HG03097 (cell line): ENCODE measurements at regions not wholly inside any gene's neighbourhood (a gene's known extent, or its start where the extent isn't known, plus 50 kb on each side); places are given as distances from the start of the nearest gene placed in this dataset.

ENCODE experiments used
- ATAC-seq: cut with Tn5 transposase; IDR thresholded peaks from one replicate; pipeline ENCODE4 v1.9.1; 2021; ENCODE audit not compliant: unreplicated experiment, low FRiP score

DNA sequence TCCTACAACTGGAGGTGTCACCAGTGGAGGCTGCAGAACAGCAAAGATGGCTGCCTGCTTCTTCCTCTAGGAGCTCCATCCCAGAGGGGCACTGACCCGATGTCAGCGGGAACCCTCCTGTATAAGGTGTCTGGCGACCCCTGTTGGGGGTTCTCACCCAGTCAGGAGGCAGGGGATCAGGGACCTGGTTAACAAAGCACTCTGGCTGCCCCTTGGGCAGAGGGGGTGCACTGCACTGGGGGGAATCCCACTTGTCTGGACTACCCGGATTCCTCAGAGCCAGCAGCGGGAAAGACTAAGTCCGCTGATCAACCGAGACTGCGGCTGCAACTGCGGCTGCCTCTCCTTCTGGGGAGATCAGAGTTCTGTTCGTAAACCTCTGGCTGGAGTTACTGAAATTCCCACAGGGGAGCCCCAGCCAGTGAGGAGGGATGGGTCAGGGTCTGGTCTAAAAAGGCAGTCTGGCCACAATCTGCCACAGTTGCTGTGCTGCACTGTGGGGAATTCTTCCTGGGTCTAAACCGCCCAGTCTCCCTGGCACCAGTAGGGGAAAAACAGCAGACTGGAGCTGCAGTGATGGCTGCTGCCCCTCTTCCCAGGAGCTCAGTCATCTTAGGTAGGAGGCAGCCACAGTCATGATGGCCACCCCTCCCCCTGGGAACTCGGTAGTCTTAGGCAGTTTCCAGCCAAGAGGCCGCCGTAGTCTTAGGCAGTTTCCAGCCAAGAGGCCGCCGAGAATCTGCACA lies 213.4 kb downstream of the CYB561 start:
- ATAC-seq = no peak

- no peak for ATAC-seq
Measured at GRCh38 chr17:63240106-63240505, 206.0 kb downstream of the CYB561 start.

- ATAC-seq = no peak
Measured at GRCh38 chr17:63246344-63246743, 199.8 kb downstream of the CYB561 start.

GRCh38 chr17:63247706-63248105 lies 198.4 kb downstream of the CYB561 start:
- no peak for ATAC-seq

- ATAC-seq = no peak
Measured at GRCh38 chr17:63249256-63250004, 196.7 kb downstream of the CYB561 start.

DNA sequence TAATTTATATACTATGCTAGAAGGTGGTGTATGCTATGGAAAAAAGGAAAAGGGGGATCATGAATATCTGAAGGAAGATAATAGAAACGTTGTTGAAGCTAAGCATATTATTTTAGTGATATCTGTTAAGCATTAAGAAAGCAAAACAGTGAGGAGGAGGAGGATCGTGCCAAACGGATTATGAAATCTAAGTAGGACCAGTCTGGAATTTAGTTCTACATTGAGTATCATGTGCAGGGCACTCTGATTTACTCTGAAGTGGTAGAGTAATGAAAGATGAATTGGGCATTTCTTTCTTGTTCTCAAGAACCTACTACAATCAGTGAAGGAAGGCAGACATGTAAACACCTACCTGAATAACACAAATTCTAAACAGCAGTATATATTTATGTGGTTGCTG lies 195.3 kb downstream of the CYB561 start:
- no peak for ATAC-seq

DNA sequence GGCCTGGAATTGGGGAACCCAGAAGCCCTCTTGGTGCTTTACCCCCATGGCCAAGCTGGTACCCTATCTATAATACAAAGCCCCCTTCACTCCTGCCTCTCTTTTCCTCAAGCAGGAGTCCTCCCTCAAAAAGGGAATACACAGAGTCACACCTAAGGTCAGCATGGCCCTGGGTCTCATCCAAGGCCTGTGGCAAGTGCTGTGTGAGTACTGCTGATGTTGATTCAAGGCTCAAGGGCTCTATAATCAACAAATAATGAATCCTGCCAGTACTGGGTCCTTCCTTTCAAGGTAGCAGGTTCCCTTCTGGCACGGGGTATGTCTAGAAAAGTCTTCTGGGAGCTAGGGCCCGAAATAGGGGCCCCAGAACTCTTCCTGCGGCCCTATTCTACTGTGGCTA lies 187.3 kb downstream of the CYB561 start:
- ATAC-seq = no peak

- no peak for ATAC-seq
Measured at GRCh38 chr17:63262751-63263476, 183.2 kb downstream of the CYB561 start.

DNA sequence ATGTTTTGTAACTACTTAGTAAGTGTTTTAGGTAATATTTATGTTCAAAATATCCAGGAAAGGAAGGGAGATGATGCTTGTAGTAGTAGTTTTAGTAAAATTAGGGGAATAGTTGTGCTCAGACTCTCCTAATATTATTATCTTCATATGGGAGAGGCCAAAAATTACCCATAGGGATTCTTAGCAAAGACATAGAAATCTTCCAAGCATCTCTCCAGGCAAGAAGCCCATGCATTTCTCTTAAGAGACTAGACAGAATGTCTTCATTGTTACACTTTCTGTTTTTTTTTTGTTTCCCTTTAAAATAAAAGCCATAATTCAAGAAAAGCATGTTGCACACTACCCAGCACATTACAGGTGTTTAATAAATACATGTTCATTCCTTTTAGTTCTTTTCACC lies 180.6 kb downstream of the CYB561 start:
- no peak for ATAC-seq

GRCh38 chr17:63267846-63268245 lies 178.3 kb downstream of the CYB561 start:
- no peak for ATAC-seq

DNA sequence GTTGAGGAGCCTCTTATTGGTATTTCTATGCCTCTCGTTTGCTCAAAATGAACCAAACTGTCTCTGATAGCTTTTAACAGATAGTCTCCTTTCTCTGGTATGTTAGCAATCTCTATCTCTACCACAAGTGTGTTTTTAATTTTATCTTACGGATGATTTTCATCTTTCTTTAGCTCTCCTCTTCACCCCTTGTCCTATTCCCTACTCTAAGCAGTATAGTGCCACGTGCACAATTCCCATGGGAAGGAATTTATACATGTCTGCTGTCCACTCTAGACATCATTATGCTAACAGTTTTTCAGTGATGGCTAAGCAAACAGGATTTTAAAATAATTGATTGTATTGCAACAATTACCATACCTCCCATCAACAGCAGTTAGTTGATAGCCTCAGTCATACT lies 177.3 kb downstream of the CYB561 start:
- ATAC-seq = no peak

DNA sequence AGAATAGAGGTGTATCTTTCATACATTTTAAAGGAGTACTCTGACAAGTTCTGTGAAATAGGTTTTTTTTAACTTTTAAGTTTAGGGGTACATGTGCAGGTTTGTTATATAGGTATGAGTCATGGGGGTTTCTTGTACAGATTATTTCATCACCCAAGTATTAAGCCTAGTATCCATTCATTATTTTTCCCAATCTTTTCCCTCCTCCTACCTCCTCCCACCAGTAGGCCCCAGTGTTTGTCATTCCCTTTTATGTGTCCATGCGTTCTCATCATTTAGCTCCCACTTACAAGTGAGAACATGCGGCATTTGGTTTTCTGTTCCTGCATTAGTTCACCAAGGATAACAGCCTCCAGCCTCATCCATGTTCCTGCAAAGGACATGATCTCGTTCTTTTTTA lies 175.5 kb downstream of the CYB561 start:
- no peak for ATAC-seq

DNA sequence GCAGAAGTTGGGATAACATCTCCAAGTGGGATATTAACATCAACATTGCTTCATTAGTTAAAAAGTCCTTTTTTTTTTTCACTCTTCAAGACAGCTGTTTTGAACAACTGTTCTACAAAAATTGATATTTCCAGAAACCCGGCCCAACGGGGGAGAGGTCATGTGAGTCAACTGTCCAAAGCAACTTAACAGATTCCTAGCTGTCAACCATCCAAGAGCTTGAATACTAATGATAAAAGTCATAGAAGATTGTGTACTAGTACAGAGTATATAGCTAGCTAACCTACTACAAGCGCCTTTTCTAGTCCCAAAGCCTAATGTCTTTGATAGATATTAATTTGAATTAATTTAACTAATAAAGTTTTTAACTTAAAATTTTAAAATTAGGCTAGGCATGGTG lies 172.0 kb downstream of the CYB561 start:
- no peak for ATAC-seq

DNA sequence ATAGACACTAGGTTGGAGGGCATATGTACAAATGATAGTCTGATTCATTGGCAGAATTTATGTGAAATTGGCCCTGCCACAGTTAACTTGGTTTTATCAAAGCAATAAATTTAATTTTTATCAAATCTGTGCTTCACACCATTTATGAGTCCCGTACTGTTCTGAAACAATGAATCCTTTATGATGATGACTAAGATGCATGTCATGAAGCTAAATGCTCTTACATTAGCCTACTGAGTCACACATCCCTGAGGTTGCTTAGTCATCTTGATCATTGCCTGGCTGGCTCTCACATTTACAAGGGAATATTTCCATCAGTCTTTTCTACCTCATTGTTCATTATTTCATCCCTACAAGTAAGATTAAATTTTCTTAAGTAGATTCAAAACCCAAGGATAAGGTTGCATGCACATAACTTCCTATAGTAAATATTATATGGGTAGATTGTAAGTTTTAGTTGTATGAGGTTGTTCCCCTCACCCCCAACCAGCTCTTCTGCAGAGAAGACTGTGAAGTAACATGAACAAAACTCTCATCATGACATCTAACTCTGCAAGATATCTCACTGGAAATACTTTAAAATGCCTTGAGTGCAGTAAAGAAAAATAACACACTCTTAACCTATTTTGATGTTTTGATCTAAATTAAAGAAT lies 170.7 kb downstream of the CYB561 start:
- no peak for ATAC-seq

- ATAC-seq = no peak
Measured at GRCh38 chr17:63275971-63276745, 169.9 kb downstream of the CYB561 start.

DNA sequence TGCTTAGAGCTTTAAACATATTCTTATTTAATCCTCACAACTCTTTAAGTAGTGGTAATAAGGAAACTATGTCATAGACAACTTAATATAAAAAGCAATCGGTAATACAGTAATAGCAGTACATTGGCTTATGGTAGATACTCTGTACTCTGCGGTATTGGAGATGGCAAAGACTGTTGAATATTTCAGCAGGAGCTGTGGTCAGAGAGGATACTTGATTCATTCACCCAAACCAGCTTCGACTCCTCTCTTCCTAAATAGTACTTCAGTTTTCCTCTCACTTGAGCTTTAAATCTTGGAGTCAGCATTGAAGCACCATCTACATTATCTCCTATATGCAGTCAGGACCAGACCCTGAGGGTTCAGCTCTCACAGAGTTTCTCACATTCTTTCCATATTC lies 169.3 kb downstream of the CYB561 start:
- ATAC-seq = no peak

DNA sequence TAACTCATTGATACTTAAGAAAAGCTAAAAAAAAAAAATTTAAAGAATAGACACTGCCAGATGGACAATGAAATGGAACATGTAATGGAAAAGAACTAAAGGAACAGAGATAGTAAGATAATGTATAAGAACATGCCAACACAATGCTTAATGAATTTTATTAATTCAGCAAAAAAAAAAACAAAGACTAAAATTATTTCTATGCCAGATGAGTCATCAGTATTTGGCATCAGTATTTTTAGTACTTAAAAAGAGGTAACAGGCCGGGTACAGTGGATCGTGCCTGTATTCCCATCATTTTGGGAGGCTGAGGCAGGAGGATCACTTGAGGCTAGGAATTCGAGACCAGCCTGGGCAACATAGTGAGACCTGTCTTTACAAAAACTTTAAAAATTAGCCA lies 168.5 kb downstream of the CYB561 start:
- no peak for ATAC-seq

- no peak for ATAC-seq
Measured at GRCh38 chr17:63278728-63279442, 167.2 kb downstream of the CYB561 start.

DNA sequence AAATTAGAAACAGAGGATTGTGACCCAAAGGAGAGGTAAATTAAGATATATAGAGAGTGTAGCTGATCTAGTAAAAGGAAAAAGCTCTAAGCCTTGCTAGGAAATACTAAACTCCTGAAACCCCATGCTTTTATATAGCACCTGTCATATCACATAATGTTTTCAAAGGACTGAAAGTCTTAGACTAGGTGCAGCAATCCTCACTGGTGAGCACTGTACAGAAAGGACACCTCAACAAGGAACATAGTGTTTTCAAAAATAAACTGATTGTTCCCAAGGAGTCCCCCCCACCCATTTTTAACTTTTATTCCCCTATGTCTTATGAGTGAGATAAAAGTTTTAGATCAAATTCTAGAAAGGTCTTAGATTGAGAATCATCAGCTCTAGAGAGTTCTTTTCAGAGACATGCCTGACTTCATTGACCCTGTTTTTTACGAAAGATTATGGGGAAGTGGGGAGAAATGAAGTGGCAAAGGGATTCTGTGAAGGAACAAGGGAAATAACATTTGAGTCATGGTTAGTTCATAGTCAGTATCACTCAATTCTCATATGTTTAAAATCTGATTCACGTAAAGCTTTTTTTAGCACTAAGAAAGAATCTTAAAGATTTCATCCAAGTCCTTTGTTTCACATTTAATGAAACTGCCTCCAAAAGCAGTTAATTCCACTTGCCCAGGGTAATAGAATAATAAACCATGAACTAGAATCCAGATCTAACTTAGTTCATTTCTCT lies 166.4 kb downstream of the CYB561 start:
- no peak for ATAC-seq
